Fibroblast of lung (primary cell): ENCODE measurements at regions not wholly inside any gene's neighbourhood (a gene's known extent, or its start where the extent isn't known, plus 50 kb on each side); places are given as distances from the start of the nearest gene placed in this dataset.

Experiments used
- DNase-seq, 2 donors: peaks; one replicate each; pipeline versions ENCODE4 v3.0.0 to v3.0.0-alpha.2; 2010; ENCODE audit warnings: low read depth in 2 of 2
- H2AFZ ChIP-seq: 2 replicates; pipeline ENCODE4 v1.5.1; 2012; ENCODE audit warnings: low read length, control low read depth, inconsistent platforms
- H3K27ac ChIP-seq: 2 replicates; pipeline ENCODE4 v1.5.1; 2011; ENCODE audit warnings: low read length, control low read depth; ENCODE audit not compliant: insufficient read depth
- H3K27me3 ChIP-seq: 2 replicates; pipeline ENCODE4 v1.5.1; 2011; ENCODE audit warnings: mild to moderate bottlenecking, low read length; ENCODE audit not compliant: control insufficient read depth, insufficient read depth
- H3K36me3 ChIP-seq: 2 replicates; pipeline ENCODE4 v1.5.1; 2011; ENCODE audit warnings: low read length; ENCODE audit not compliant: control insufficient read depth, insufficient read depth
- H3K4me1 ChIP-seq: 2 replicates; pipeline ENCODE4 v1.5.1; 2011; ENCODE audit warnings: low read length; ENCODE audit not compliant: control insufficient read depth, insufficient read depth; ENCODE audit errors: extremely low read depth
- H3K4me2 ChIP-seq: 2 replicates; pipeline ENCODE4 v1.5.1; 2011; ENCODE audit warnings: low read length, control low read depth; ENCODE audit not compliant: insufficient read depth; ENCODE audit errors: extremely low read depth
- H3K4me3 ChIP-seq, 4 experiments: fragments of 200-600 bp in 1 of 4; sonication (generic) in 1 of 4; replicated peaks in 1 of 4; 2 replicates each; pipeline ENCODE4 v1.5.1; 2011 to 2016; ENCODE audit warnings: low read length in 4 of 4, low read depth in 3 of 4, mild to moderate bottlenecking in 3 of 4, control low read depth in 2 of 4, inconsistent platforms in 1 of 4, mixed read lengths in 1 of 4; ENCODE audit not compliant: insufficient read depth in 1 of 4; ENCODE audit errors: control extremely low read depth in 1 of 4
- H3K79me2 ChIP-seq: 2 replicates; pipeline ENCODE4 v1.5.1; 2012; ENCODE audit warnings: mild to moderate bottlenecking, low read length, inconsistent platforms; ENCODE audit not compliant: control insufficient read depth, insufficient read depth
- H3K9ac ChIP-seq: 2 replicates; pipeline ENCODE4 v1.5.1; 2011; ENCODE audit warnings: mild to moderate bottlenecking, low read length, control low read depth; ENCODE audit not compliant: insufficient read depth
- H3K9me3 ChIP-seq: 2 replicates; pipeline ENCODE4 v1.5.1; 2012; ENCODE audit warnings: low read depth, low read length; ENCODE audit not compliant: control insufficient read depth, insufficient read depth
- H4K20me1 ChIP-seq: 2 replicates; pipeline ENCODE4 v1.5.1; 2011; ENCODE audit warnings: low read length; ENCODE audit not compliant: control insufficient read depth, insufficient read depth; ENCODE audit errors: extremely low read depth
- EZH2 ChIP-seq: IDR thresholded peaks from 2 replicates; pipeline ENCODE4 v1.5.1; 2012; ENCODE audit warnings: low read length, control low read depth, mild to moderate bottlenecking; ENCODE audit errors: missing control alignments
- TF ChIP-seq, protein P1 (sequence below), 2 donors: IDR thresholded peaks in 1 of 2; conservative IDR thresholded peaks in 1 of 2; 1 replicate in 1 of 2; 2 replicates in 1 of 2; pipeline ENCODE4 v1.5.1; 2011 to 2012; ENCODE audit warnings: low read length in 2 of 2, control low read depth in 1 of 2, inconsistent platforms in 1 of 2, low read depth in 1 of 2, mild to moderate bottlenecking in 1 of 2

DNA sequence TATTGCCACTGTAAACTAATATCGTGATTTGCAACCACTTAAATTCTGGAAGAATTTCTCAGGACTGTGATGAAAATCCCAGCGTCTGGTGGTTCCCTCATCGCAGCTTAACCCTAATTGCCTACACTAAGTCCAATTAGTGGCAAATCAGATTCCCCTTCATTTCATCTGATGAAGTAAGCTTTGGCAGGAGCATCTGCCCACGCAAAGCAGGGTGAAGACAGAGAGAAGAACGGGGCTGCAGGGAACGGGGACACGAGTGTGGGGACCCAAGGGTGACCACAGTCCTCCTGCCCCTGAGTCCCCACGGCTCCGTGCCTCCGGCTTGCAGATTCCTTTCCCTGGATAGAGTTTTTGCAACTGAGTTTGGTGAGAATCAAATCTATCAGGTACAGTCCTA is 159.5 kb downstream of the LY86 start:
- no peaks in the 10 kb centered on the region for H4K20me1 ChIP-seq
- H3K4me3 ChIP-seq, result no peak overlapping the region
- no peak overlapping the region for H2AFZ ChIP-seq
- TF ChIP-seq, protein P1, sequence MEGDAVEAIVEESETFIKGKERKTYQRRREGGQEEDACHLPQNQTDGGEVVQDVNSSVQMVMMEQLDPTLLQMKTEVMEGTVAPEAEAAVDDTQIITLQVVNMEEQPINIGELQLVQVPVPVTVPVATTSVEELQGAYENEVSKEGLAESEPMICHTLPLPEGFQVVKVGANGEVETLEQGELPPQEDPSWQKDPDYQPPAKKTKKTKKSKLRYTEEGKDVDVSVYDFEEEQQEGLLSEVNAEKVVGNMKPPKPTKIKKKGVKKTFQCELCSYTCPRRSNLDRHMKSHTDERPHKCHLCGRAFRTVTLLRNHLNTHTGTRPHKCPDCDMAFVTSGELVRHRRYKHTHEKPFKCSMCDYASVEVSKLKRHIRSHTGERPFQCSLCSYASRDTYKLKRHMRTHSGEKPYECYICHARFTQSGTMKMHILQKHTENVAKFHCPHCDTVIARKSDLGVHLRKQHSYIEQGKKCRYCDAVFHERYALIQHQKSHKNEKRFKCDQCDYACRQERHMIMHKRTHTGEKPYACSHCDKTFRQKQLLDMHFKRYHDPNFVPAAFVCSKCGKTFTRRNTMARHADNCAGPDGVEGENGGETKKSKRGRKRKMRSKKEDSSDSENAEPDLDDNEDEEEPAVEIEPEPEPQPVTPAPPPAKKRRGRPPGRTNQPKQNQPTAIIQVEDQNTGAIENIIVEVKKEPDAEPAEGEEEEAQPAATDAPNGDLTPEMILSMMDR (conservative IDR thresholded peaks at IDR 0.05 in 1 of 2, IDR thresholded peaks at IDR 0.05 in 1 of 2; ENCODE audit: low read depth in 1 of 2, low read length in 2 of 2), result no peak
- TF ChIP-seq EZH2, result no peak
- no peak overlapping the region for H3K27ac ChIP-seq
- H3K36me3 ChIP-seq, result no peaks in the 10 kb centered on the region
- no peak for DNase-seq
- no peaks in the 10 kb centered on the region for H3K79me2 ChIP-seq
- no peaks in the 10 kb centered on the region for H3K27me3 ChIP-seq
- no peak overlapping the region for H3K4me2 ChIP-seq
- H3K9ac ChIP-seq, result no peak overlapping the region
- H3K9me3 ChIP-seq, result no peaks in the 10 kb centered on the region
- peaks cover 25% of the 10 kb centered on the region for H3K4me1 ChIP-seq

DNA sequence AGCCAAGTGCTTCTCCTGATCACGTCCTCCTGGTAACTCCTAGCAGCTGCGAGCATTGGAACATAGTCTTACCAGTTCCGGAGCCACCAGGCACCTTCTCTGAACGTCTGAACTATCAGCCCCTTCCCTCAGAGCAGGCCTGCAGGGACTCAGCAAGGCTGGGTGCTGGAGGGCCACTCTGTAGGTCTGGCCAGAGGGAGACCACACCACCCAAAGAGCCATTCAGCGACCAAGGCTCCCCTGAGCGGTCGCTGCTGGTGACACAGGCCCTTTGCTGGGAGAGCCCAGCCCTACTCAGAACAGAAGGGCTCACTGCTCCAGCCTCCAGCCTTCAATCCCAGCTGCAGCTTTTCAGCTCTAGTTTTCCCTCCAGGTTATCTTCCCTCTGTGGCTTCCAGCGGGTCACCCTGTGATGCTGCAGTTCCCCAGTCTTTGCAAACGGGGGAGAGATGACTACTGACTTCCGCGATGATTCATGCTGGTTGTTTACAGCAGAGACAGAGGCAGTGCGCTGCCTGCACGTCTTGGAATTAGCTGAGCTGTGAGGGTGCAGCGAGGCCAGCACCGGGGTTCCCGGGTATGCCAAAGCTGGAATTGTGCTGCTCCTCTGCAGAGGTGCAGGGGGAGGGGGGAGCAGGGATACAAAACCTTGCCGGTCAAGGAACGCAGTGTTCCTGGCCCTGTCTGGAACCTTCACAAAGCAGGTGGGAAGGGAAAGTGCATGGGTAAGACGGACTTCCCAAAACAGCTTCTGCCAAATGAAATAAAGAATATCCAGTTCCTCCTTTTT is 161.4 kb downstream of the LY86 start:
- Histone ChIP-seq H3K4me3 (no peak overlapping the region), H3K27me3 (no peaks in the 10 kb centered on the region), H3K9ac (no peak overlapping the region), H3K27ac (peak overlapping the region; percentile 72), H3K9me3 (no peaks in the 10 kb centered on the region), H3K4me1 (peaks cover 25% of the 10 kb centered on the region), H3K4me2 (peak overlapping the region; percentile 93), H3K79me2 (no peaks in the 10 kb centered on the region), H3K36me3 (no peaks in the 10 kb centered on the region), H2AFZ (peak overlapping the region; percentile 39), H4K20me1 (no peaks in the 10 kb centered on the region)
- peak; percentile 90 to 94 for DNase-seq
- TF ChIP-seq, protein P1 (conservative IDR thresholded peaks at IDR 0.05 in 1 of 2, IDR thresholded peaks at IDR 0.05 in 1 of 2; ENCODE audit: low read depth in 1 of 2, low read length in 2 of 2), result no peak
- no peak for TF ChIP-seq EZH2

DNA sequence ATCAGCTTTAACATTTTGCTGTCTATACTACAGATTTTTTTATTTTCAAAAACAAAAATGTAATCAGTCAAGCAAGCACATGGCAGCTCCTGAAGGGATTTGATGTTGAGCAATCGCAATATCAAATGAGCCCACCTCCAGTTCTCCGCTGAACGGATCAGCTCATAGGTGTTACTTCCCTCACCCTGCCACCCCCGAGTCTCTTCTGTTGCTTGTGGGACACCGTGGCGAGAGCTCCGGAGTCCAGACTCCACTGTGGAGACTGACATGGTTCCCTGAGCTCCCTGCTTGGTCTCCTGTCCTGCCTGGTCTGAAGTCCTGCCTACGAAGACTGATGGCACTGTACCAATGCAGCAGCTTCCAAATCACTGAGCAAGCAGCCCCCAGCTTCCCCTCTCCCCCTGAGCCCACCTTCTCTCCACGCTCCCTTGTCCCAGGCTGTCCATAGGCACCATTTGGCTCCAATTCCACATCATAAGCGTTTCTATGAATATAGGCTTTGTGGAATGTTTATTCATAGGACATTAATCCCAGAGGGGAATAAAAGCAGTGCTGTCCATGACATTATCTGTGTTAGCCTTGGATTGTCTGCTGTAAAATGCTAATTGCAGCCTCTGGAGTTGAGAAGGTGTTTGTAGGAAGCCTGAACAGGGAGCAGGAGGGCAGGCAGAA is 162.2 kb downstream of the LY86 start:
- TF ChIP-seq, protein P1 (conservative IDR thresholded peaks at IDR 0.05 in 1 of 2, IDR thresholded peaks at IDR 0.05 in 1 of 2; ENCODE audit: low read depth in 1 of 2, low read length in 2 of 2), result no peak
- TF ChIP-seq EZH2, result no peak
- Histone ChIP-seq H3K27ac (peak overlapping the region; percentile 24), H3K27me3 (no peaks in the 10 kb centered on the region), H3K4me1 (peaks cover 25% of the 10 kb centered on the region), H3K36me3 (no peaks in the 10 kb centered on the region), H3K9ac (no peak overlapping the region), H3K4me2 (no peak overlapping the region), H3K79me2 (no peaks in the 10 kb centered on the region), H4K20me1 (no peaks in the 10 kb centered on the region), H3K9me3 (no peaks in the 10 kb centered on the region), H2AFZ (peak overlapping the region; percentile 7), H3K4me3 (no peak overlapping the region)
- no peak for DNase-seq
